CD14-positive monocyte (primary cell): ENCODE measurements at regions not wholly inside any gene's neighbourhood (a gene's known extent, or its start where the extent isn't known, plus 50 kb on each side); places are given as distances from the start of the nearest gene placed in this dataset.

Experiments used
- DNase-seq, 3 donors: peaks; one replicate each; pipeline ENCODE4 v3.0.0-alpha.2; 2011 to 2022
- H2AFZ ChIP-seq: 2 replicates; pipeline ENCODE4 v1.6.0; 2012; ENCODE audit warnings: mild to moderate bottlenecking, low read depth, low read length, inconsistent platforms; ENCODE audit not compliant: insufficient read depth, poor library complexity, severe bottlenecking
- H3K27ac ChIP-seq, 2 donors: 1 replicate in 1 of 2; 2 replicates in 1 of 2; pipeline ENCODE4 v1.5.1; 2012 to 2013; ENCODE audit warnings: low read length in 2 of 2, control low read depth in 1 of 2, inconsistent platforms in 1 of 2, low read depth in 1 of 2, mild to moderate bottlenecking in 1 of 2
- H3K27me3 ChIP-seq, 2 donors: one replicate each; pipeline versions ENCODE4 v1.6.0 to v1.6.1; 2011 to 2013; ENCODE audit warnings: low read length in 2 of 2; ENCODE audit not compliant: control insufficient read depth in 2 of 2, insufficient read depth in 2 of 2
- H3K36me3 ChIP-seq, 2 donors: replicated peaks in 1 of 2; 1 replicate in 1 of 2; 2 replicates in 1 of 2; pipeline versions ENCODE4 v1.5.1 to v1.6.1; 2012 to 2013; ENCODE audit warnings: low read length in 2 of 2, control low read depth in 1 of 2, inconsistent platforms in 1 of 2, mild to moderate bottlenecking in 1 of 2; ENCODE audit not compliant: insufficient read depth in 2 of 2, control insufficient read depth in 1 of 2
- H3K4me1 ChIP-seq, 2 donors: 1 replicate in 1 of 2; 2 replicates in 1 of 2; pipeline versions ENCODE4 v1.5.1 to v1.6.1; 2012 to 2013; ENCODE audit warnings: low read length in 2 of 2, control low read depth in 1 of 2, inconsistent platforms in 1 of 2, mild to moderate bottlenecking in 1 of 2, moderate library complexity in 1 of 2; ENCODE audit not compliant: insufficient read depth in 2 of 2, control insufficient read depth in 1 of 2
- H3K4me2 ChIP-seq: replicated peaks from 2 replicates; pipeline ENCODE3; 2012; ENCODE audit warnings: low read length, moderate library complexity, mild to moderate bottlenecking; ENCODE audit not compliant: poor library complexity, severe bottlenecking; ENCODE audit errors: extremely low read depth
- H3K4me3 ChIP-seq, 3 experiments: fragments of 200-600 bp in 1 of 3; sonication (generic) in 1 of 3; replicated peaks in 1 of 3; 1 replicate in 2 of 3; 2 replicates in 1 of 3; pipeline ENCODE4 v1.5.1; 2011 to 2013; ENCODE audit warnings: low read length in 3 of 3, mild to moderate bottlenecking in 3 of 3, control low read depth in 2 of 3, low read depth in 2 of 3, inconsistent platforms in 1 of 3, moderate library complexity in 1 of 3
- H3K79me2 ChIP-seq: 2 replicates; pipeline ENCODE4 v1.6.0; 2012; ENCODE audit warnings: mild to moderate bottlenecking, control low read depth, inconsistent platforms, low read length, moderate library complexity; ENCODE audit not compliant: insufficient read depth
- H3K9ac ChIP-seq: 2 replicates; pipeline ENCODE4 v1.6.0; 2017; ENCODE audit warnings: low read length, mild to moderate bottlenecking; ENCODE audit not compliant: insufficient read depth, poor library complexity, severe bottlenecking
- H3K9me3 ChIP-seq, 2 donors: replicated peaks in 1 of 2; 1 replicate in 1 of 2; 2 replicates in 1 of 2; pipeline versions ENCODE4 v1.5.1 to v1.6.1; 2012 to 2013; ENCODE audit warnings: low read length in 2 of 2, control low read depth in 1 of 2; ENCODE audit not compliant: control insufficient read depth in 1 of 2, insufficient read depth in 1 of 2
- H4K20me1 ChIP-seq: 2 replicates; pipeline ENCODE4 v1.6.0; 2012; ENCODE audit warnings: mild to moderate bottlenecking, low read length, control low read depth, moderate library complexity; ENCODE audit not compliant: insufficient read depth
- H3K27ac Mint-ChIP-seq, 7 donors: one replicate each; pipeline ENCODE4 v1.8.0; 2020; ENCODE audit warnings: mild to moderate bottlenecking in 7 of 7, mixed read lengths in 7 of 7, moderate library complexity in 6 of 7, inconsistent platforms in 2 of 7
- H3K27me3 Mint-ChIP-seq, 3 donors: one replicate each; pipeline ENCODE4 v1.8.0; 2021 to 2022; ENCODE audit warnings: low read depth in 3 of 3, mild to moderate bottlenecking in 3 of 3, mixed read lengths in 3 of 3, moderate library complexity in 3 of 3, inconsistent platforms in 1 of 3
- H3K36me3 Mint-ChIP-seq, 2 donors: one replicate each; pipeline ENCODE4 v1.8.0; 2020; ENCODE audit warnings: mixed read lengths in 2 of 2, inconsistent platforms in 1 of 2, mild to moderate bottlenecking in 1 of 2
- H3K4me1 Mint-ChIP-seq: one replicate; pipeline ENCODE4 v1.8.0; 2020; ENCODE audit warnings: mild to moderate bottlenecking, mixed read lengths
- H3K4me3 Mint-ChIP-seq, 2 donors: one replicate each; pipeline ENCODE4 v1.8.0; 2020; ENCODE audit warnings: mild to moderate bottlenecking in 2 of 2, mixed read lengths in 2 of 2, moderate library complexity in 1 of 2
- H3K9me3 Mint-ChIP-seq, 7 donors: one replicate each; pipeline ENCODE4 v1.8.0; 2020 to 2022; ENCODE audit warnings: mixed read lengths in 7 of 7, mild to moderate bottlenecking in 6 of 7, moderate library complexity in 6 of 7, inconsistent platforms in 2 of 7
- CTCF ChIP-seq: fragments of 200-600 bp; IDR thresholded peaks from one replicate; pipeline ENCODE4 v1.8.0; 2022; ENCODE audit warnings: antibody characterized with exemption, mild to moderate bottlenecking
- WGBS: methylation state at CpG from one replicate; pipeline ENCODE4 v1.1.5; 2013; ENCODE audit warnings: missing lambda C conversion rate; ENCODE audit not compliant: insufficient coverage; 5-methylcytosine and 5-hydroxymethylcytosine counted together
- intact Hi-C, 2 donors: fragments of 100-400 bp; cut with micrococcal nuclease; formaldehyde crosslinking; loops; one replicate each; pipeline versions ENCODE4 v1.15.0 to v1.15.1; 2023

- no peak for TF ChIP-seq CTCF
- Mint-ChIP-seq H3K36me3 (no peaks in the 10 kb centered on the region), H3K4me1 (peaks cover 13% of the 10 kb centered on the region), H3K27ac (peak overlapping the region in 1 of 7 donors; percentile 31), H3K9me3 (no peaks in the 10 kb centered on the region), H3K4me3 (no peak overlapping the region), H3K27me3 (peaks cover 0 to 1% (median 1%) of the 10 kb centered on the region in 3 donors)
- DNase-seq = no peak
- H3K9ac ChIP-seq = no peak overlapping the region
- no peaks in the 10 kb centered on the region for H4K20me1 ChIP-seq
- no peak overlapping the region for H2AFZ ChIP-seq
- no peak overlapping the region for H3K4me3 ChIP-seq
- no peak overlapping the region for H3K27ac ChIP-seq
- intact Hi-C loops = no loop called here
- no peaks in the 10 kb centered on the region for H3K27me3 ChIP-seq
- H3K4me1 ChIP-seq = no peaks in the 10 kb centered on the region
- H3K36me3 ChIP-seq = no peaks in the 10 kb centered on the region
- H3K4me2 ChIP-seq = no peak overlapping the region
- no peaks in the 10 kb centered on the region for H3K79me2 ChIP-seq
- WGBS = 72% methylated on average over 4 of the region's 9 CpGs
- no peaks in the 10 kb centered on the region for H3K9me3 ChIP-seq
Measured at GRCh38 chr2:42880738-42881690, 88.6 kb upstream of the HAAO start.

DNA sequence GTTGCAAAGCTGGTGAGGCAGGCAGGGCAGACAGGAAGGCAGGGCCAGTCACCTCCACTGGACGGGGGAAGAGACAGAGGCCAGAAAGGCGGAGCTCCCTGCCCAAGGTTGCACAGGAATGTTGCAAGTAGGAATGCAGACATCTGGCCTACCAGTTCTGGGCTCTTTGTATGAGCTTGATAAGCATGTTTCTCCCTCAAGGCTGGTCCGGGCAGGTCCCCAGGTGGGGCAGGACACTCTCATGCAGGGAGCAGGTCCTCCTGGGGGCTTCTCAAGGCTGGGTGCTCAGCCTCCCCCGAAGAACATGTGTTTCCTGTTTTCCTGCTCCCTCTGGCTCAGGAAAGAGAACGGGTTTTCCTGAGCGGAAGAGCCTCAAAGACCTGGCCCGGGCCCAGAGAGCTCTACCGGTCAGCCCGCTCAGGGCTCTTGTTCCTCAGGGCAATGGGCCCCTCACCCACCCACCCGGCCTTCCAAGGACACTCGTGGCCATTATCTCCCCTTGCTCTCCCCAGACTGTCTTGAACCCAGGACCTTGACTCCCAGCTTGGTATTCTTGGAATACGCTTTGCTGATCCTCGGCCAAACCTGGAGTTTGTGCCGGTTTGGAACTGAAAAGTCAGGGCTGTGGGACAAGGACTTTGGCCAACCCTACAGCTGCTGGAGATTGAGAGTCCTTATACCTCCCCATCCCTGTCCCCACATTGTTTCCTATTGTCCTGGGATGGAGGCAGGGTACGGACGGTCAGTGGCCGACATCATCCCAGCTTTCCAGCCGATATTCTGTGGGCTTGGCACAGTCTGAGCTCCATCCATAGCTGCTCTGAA is 87.7 kb upstream of the HAAO start:
- Histone ChIP-seq H3K4me3 (no peak overlapping the region), H3K9ac (no peak overlapping the region), H3K27me3 (no peaks in the 10 kb centered on the region), H3K27ac (no peak overlapping the region), H4K20me1 (no peaks in the 10 kb centered on the region), H3K79me2 (no peaks in the 10 kb centered on the region), H3K36me3 (no peaks in the 10 kb centered on the region), H3K4me1 (no peaks in the 10 kb centered on the region), H3K4me2 (no peak overlapping the region), H2AFZ (no peak overlapping the region), H3K9me3 (no peaks in the 10 kb centered on the region)
- 38% methylated on average over 18 of the region's 18 CpGs for WGBS
- no peak overlapping the region for H3K4me3 Mint-ChIP-seq
- TF ChIP-seq CTCF = no peak
- H3K9me3 Mint-ChIP-seq = no peaks in the 10 kb centered on the region
- intact Hi-C loops = no loop called here
- peaks cover 0 to 1% (median under 1%) of the 10 kb centered on the region in 3 donors for H3K27me3 Mint-ChIP-seq
- peaks cover 13% of the 10 kb centered on the region for H3K4me1 Mint-ChIP-seq
- H3K36me3 Mint-ChIP-seq = no peaks in the 10 kb centered on the region
- H3K27ac Mint-ChIP-seq = peak overlapping the region in 1 of 7 donors; percentile 31
- DNase-seq = no peak
